GM12878 (cell line): ENCODE measurements at regions not wholly inside any gene's neighbourhood (a gene's known extent, or its start where the extent isn't known, plus 50 kb on each side); places are given as distances from the start of the nearest gene placed in this dataset.

Source experiments
- ATAC-seq: fragments of 200-7000 bp; cut with Tn5 transposase; 3 replicates; pipeline ENCODE4 v1.9.1; 2020; ENCODE audit warnings: mild to moderate bottlenecking, moderate library complexity
- BruUV-seq: library from RNA; stranded (reverse); fragments of 400-500 nt; replicated peaks from 2 replicates; lab custom pipeline; 2021; lab: Mats Ljungman, UMichigan
- CTCF ChIA-PET: fragments of 300-600 bp; sonication (Branson Sonifier 250); formaldehyde crosslinking; extraction: SDS; loops from one replicate; lab custom pipeline; 2021; ENCODE audit warnings: inconsistent platforms; lab: Yijun Ruan, JAX
- POLR2A ChIA-PET: fragments of 350-600 bp; formaldehyde crosslinking; extraction: SDS; loops from one replicate; lab custom pipeline; 2021; ENCODE audit warnings: inconsistent platforms; lab: Charles Lee
- RAD21 ChIA-PET: fragments of 300-600 bp; sonication (Branson Sonifier 250); formaldehyde crosslinking; loops from one replicate; lab custom pipeline; 2023; ENCODE audit warnings: antibody characterized with exemption; ENCODE audit not compliant: unreplicated experiment; lab: Charles Lee
- SMC1A ChIA-PET: fragments of 300-600 bp; sonication (Branson Sonifier 250); formaldehyde crosslinking; loops from one replicate; lab custom pipeline; 2023; ENCODE audit not compliant: unreplicated experiment, uncharacterized antibody; lab: Charles Lee
- DNase-seq: peaks from one replicate; pipeline ENCODE4 v3.0.0-alpha.2; 2011; ENCODE audit warnings: low read depth, low spot score
- FAIRE-seq: peaks from 3 replicates; lab custom pipeline; 2011; peaks lifted over from hg19 to GRCh38; lab: Jason Lieb, UNC
- H2AFZ ChIP-seq: 2 replicates; pipeline ENCODE4 v1.6.0; 2011; ENCODE audit warnings: low read depth, low read length, control low read depth; ENCODE audit not compliant: control insufficient read depth
- H3K27ac ChIP-seq: 2 replicates; pipeline ENCODE4 v1.5.1; 2011; ENCODE audit warnings: control low read depth; ENCODE audit not compliant: control insufficient read depth, insufficient read depth
- H3K27me3 ChIP-seq, 2 experiments: replicated peaks in 1 of 2; 2 replicates each; pipeline versions ENCODE4 v1.6.0 to v1.6.1; 2011; ENCODE audit warnings: low read length in 1 of 2; ENCODE audit not compliant: control insufficient read depth in 2 of 2, insufficient read depth in 2 of 2
- H3K36me3 ChIP-seq, 2 experiments: 2 replicates each; pipeline ENCODE4 v1.5.1; 2011; ENCODE audit warnings: low read length in 1 of 2; ENCODE audit not compliant: control insufficient read depth in 2 of 2, insufficient read depth in 2 of 2
- H3K4me1 ChIP-seq: 2 replicates; pipeline ENCODE4 v1.6.1; 2011; ENCODE audit warnings: mild to moderate bottlenecking, low read length, moderate library complexity, mixed read lengths; ENCODE audit not compliant: control insufficient read depth, insufficient read depth
- H3K4me2 ChIP-seq: 2 replicates; pipeline ENCODE4 v1.6.0; 2011; ENCODE audit warnings: control low read depth; ENCODE audit not compliant: control insufficient read depth, insufficient read depth
- H3K4me3 ChIP-seq: fragments of 200-600 bp; sonication (generic); 2 replicates; pipeline ENCODE4 v1.5.1; 2016
- H3K79me2 ChIP-seq: 2 replicates; pipeline ENCODE4 v1.6.0; 2011; ENCODE audit warnings: low read length; ENCODE audit not compliant: control insufficient read depth, insufficient read depth
- H3K9ac ChIP-seq: 2 replicates; pipeline ENCODE4 v1.8.0; 2011; ENCODE audit warnings: low read length, control low read depth, mixed read lengths; ENCODE audit not compliant: control insufficient read depth, insufficient read depth
- H3K9me3 ChIP-seq: replicated peaks from 3 replicates; pipeline ENCODE4 v1.5.1; 2011; ENCODE audit warnings: mild to moderate bottlenecking, low read length; ENCODE audit not compliant: control insufficient read depth, insufficient read depth
- H4K20me1 ChIP-seq: 2 replicates; pipeline ENCODE4 v1.6.0; 2011; ENCODE audit not compliant: control insufficient read depth, insufficient read depth
- CBFB ChIP-seq: IDR thresholded peaks from 2 replicates; pipeline ENCODE4 v1.6.1; 2016; ENCODE audit warnings: antibody characterized with exemption, low read depth
- CEBPB ChIP-seq, 2 experiments: fragments of 150-350 bp in 1 of 2; IDR thresholded peaks; 2 replicates each; pipeline ENCODE4 v1.6.1; 2012 to 2014; ENCODE audit warnings: low read depth in 2 of 2, low read length in 2 of 2, borderline replicate concordance in 1 of 2, inconsistent platforms in 1 of 2
- GATAD2B ChIP-seq: fragments of 450-650 bp; conservative IDR thresholded peaks from 2 replicates; pipeline ENCODE4 v1.6.1; 2017; ENCODE audit warnings: low read depth, mild to moderate bottlenecking, moderate library complexity
- HCFC1 ChIP-seq: fragments of 150-350 bp; IDR thresholded peaks from 2 replicates; pipeline ENCODE4 v1.6.1; 2014; ENCODE audit warnings: low read length
- IRF4 ChIP-seq: IDR thresholded peaks from 2 replicates; pipeline ENCODE4 v1.6.1; 2011; ENCODE audit warnings: low read depth, low read length
- KLF5 ChIP-seq: fragments of 450-650 bp; IDR thresholded peaks from 2 replicates; pipeline ENCODE4 v1.6.1; 2014; ENCODE audit warnings: mild to moderate bottlenecking; ENCODE audit not compliant: partially characterized antibody
- MYC ChIP-seq: IDR thresholded peaks from 2 replicates; pipeline ENCODE4 v1.6.1; 2011; ENCODE audit warnings: mild to moderate bottlenecking, low read length, moderate library complexity, inconsistent platforms; ENCODE audit not compliant: insufficient read depth, insufficient replicate concordance, insufficient read length, severe bottlenecking
- POU2F2 ChIP-seq: IDR thresholded peaks from 3 replicates; pipeline ENCODE4 v1.6.1; 2011; ENCODE audit warnings: low read depth, mild to moderate bottlenecking, low read length, borderline replicate concordance
- TARDBP ChIP-seq: IDR thresholded peaks from 2 replicates; pipeline ENCODE4 v1.6.1; 2016; ENCODE audit warnings: borderline replicate concordance
- YY1 ChIP-seq: IDR thresholded peaks from 2 replicates; pipeline ENCODE4 v1.6.1; 2011; ENCODE audit warnings: low read depth, mild to moderate bottlenecking, low read length
- WGBS: methylation state at CpG from one replicate; pipeline ENCODE4 v1.1.6; 2016; ENCODE audit warnings: low lambda C conversion rate; ENCODE audit not compliant: insufficient replicate concordance, insufficient coverage; ENCODE audit errors: missing lambda C conversion rate; 5-methylcytosine and 5-hydroxymethylcytosine counted together
- in situ Hi-C: fragments of 300-500 bp; cut with MboI; formaldehyde crosslinking; loops from 9 replicates; pipeline ENCODE4 v1.14.3; 2018; ENCODE audit warnings: mixed read lengths
- intact Hi-C: fragments of 100-400 bp; cut with micrococcal nuclease; formaldehyde crosslinking; loops from one replicate; pipeline ENCODE4 v1.14.2; 2022; ENCODE audit not compliant: unreplicated experiment
- TF ChIP-seq, protein P1 (sequence below): fragments of 450-650 bp; IDR thresholded peaks from 2 replicates; pipeline ENCODE4 v1.6.1; 2017; ENCODE audit warnings: mild to moderate bottlenecking
- TF ChIP-seq, protein P2 (sequence below): fragments of 450-650 bp; IDR thresholded peaks from 2 replicates; pipeline ENCODE4 v1.6.1; 2017; ENCODE audit warnings: mild to moderate bottlenecking, low read depth, inconsistent platforms; ENCODE audit not compliant: poor library complexity, severe bottlenecking
- TF ChIP-seq, protein P3 (sequence below): IDR thresholded peaks from 2 replicates; pipeline ENCODE4 v1.6.1; 2011; ENCODE audit warnings: borderline replicate concordance, low read depth, mild to moderate bottlenecking, moderate library complexity, low read length; ENCODE audit not compliant: insufficient read depth, poor library complexity, severe bottlenecking
- TF ChIP-seq, protein P4 (sequence below): fragments of 450-650 bp; IDR thresholded peaks from 2 replicates; pipeline ENCODE4 v1.6.1; 2017; ENCODE audit warnings: mild to moderate bottlenecking, moderate library complexity

DNA sequence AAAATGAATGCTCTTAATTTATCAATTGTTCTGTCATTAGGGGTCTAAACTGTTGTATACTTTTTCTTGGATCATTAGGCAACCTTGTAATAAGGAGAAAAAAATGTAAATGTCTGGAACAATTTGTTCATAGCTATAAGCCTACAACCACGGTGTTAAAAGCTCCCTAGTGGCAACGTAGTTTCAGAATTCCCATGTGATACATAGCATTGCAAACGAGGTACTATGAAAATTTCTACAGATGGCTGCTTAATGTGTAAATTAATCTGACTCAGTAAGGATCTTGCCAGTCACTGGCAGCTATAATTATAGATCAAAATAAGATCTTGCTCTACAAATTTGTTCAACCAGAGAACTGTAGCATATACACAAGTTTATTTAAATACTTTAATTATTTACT, 304.1 kb upstream of the ADGRL4 start:
- no peaks in the 10 kb centered on the region for H4K20me1 ChIP-seq
- no peaks in the 10 kb centered on the region for H3K4me1 ChIP-seq
- TF ChIP-seq, protein P1, sequence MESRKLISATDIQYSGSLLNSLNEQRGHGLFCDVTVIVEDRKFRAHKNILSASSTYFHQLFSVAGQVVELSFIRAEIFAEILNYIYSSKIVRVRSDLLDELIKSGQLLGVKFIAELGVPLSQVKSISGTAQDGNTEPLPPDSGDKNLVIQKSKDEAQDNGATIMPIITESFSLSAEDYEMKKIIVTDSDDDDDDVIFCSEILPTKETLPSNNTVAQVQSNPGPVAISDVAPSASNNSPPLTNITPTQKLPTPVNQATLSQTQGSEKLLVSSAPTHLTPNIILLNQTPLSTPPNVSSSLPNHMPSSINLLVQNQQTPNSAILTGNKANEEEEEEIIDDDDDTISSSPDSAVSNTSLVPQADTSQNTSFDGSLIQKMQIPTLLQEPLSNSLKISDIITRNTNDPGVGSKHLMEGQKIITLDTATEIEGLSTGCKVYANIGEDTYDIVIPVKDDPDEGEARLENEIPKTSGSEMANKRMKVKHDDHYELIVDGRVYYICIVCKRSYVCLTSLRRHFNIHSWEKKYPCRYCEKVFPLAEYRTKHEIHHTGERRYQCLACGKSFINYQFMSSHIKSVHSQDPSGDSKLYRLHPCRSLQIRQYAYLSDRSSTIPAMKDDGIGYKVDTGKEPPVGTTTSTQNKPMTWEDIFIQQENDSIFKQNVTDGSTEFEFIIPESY, result no peak
- TF ChIP-seq GATAD2B (no peak), MYC (no peak), YY1 (no peak), IRF4 (no peak), CEBPB (IDR thresholded peaks at IDR 0.05; ENCODE audit: borderline replicate concordance in 1 of 2, low read depth in 2 of 2, low read length in 2 of 2) (no peak), HCFC1 (no peak), KLF5 (no peak), TARDBP (no peak), CBFB (no peak), POU2F2 (no peak)
- TF ChIP-seq, protein P2, sequence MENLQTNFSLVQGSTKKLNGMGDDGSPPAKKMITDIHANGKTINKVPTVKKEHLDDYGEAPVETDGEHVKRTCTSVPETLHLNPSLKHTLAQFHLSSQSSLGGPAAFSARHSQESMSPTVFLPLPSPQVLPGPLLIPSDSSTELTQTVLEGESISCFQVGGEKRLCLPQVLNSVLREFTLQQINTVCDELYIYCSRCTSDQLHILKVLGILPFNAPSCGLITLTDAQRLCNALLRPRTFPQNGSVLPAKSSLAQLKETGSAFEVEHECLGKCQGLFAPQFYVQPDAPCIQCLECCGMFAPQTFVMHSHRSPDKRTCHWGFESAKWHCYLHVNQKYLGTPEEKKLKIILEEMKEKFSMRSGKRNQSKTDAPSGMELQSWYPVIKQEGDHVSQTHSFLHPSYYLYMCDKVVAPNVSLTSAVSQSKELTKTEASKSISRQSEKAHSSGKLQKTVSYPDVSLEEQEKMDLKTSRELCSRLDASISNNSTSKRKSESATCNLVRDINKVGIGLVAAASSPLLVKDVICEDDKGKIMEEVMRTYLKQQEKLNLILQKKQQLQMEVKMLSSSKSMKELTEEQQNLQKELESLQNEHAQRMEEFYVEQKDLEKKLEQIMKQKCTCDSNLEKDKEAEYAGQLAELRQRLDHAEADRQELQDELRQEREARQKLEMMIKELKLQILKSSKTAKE, result no peak
- TF ChIP-seq, protein P3, sequence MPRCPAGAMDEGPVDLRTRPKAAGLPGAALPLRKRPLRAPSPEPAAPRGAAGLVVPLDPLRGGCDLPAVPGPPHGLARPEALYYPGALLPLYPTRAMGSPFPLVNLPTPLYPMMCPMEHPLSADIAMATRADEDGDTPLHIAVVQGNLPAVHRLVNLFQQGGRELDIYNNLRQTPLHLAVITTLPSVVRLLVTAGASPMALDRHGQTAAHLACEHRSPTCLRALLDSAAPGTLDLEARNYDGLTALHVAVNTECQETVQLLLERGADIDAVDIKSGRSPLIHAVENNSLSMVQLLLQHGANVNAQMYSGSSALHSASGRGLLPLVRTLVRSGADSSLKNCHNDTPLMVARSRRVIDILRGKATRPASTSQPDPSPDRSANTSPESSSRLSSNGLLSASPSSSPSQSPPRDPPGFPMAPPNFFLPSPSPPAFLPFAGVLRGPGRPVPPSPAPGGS, result no peak
- TF ChIP-seq, protein P4, sequence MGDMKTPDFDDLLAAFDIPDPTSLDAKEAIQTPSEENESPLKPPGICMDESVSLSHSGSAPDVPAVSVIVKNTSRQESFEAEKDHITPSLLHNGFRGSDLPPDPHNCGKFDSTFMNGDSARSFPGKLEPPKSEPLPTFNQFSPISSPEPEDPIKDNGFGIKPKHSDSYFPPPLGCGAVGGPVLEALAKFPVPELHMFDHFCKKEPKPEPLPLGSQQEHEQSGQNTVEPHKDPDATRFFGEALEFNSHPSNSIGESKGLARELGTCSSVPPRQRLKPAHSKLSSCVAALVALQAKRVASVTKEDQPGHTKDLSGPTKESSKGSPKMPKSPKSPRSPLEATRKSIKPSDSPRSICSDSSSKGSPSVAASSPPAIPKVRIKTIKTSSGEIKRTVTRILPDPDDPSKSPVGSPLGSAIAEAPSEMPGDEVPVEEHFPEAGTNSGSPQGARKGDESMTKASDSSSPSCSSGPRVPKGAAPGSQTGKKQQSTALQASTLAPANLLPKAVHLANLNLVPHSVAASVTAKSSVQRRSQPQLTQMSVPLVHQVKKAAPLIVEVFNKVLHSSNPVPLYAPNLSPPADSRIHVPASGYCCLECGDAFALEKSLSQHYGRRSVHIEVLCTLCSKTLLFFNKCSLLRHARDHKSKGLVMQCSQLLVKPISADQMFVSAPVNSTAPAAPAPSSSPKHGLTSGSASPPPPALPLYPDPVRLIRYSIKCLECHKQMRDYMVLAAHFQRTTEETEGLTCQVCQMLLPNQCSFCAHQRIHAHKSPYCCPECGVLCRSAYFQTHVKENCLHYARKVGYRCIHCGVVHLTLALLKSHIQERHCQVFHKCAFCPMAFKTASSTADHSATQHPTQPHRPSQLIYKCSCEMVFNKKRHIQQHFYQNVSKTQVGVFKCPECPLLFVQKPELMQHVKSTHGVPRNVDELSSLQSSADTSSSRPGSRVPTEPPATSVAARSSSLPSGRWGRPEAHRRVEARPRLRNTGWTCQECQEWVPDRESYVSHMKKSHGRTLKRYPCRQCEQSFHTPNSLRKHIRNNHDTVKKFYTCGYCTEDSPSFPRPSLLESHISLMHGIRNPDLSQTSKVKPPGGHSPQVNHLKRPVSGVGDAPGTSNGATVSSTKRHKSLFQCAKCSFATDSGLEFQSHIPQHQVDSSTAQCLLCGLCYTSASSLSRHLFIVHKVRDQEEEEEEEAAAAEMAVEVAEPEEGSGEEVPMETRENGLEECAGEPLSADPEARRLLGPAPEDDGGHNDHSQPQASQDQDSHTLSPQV, result no peak
- no peak overlapping the region for H3K4me2 ChIP-seq
- ATAC-seq (no peak), FAIRE-seq (no peak), DNase-seq (no peak)
- ChIA-PET POLR2A (no interaction called here), SMC1A (no interaction called here), RAD21 (no interaction called here), CTCF (no interaction called here)
- H2AFZ ChIP-seq, result no peak overlapping the region
- H3K27ac ChIP-seq, result no peak overlapping the region
- no peak overlapping the region for H3K4me3 ChIP-seq
- in situ Hi-C loops, result no loop called here
- H3K9me3 ChIP-seq, result no peaks in the 10 kb centered on the region
- no peak overlapping the region for H3K9ac ChIP-seq
- 0% methylated on average over 3 of the region's 3 CpGs for WGBS
- BruUV-seq, result no TSS peak
- H3K27me3 ChIP-seq, result no peaks in the 10 kb centered on the region
- intact Hi-C loops, result no loop called here
- H3K79me2 ChIP-seq, result no peaks in the 10 kb centered on the region
- H3K36me3 ChIP-seq, result no peaks in the 10 kb centered on the region
